GM18909 (cell line): ENCODE measurements at regions not wholly inside any gene's neighbourhood (a gene's known extent, or its start where the extent isn't known, plus 50 kb on each side); places are given as distances from the start of the nearest gene placed in this dataset.

Experiments used
- ATAC-seq: cut with Tn5 transposase; IDR thresholded peaks from one replicate; pipeline ENCODE4 v1.9.1; 2021; ENCODE audit warnings: mild to moderate bottlenecking; ENCODE audit not compliant: unreplicated experiment, poor library complexity

DNA sequence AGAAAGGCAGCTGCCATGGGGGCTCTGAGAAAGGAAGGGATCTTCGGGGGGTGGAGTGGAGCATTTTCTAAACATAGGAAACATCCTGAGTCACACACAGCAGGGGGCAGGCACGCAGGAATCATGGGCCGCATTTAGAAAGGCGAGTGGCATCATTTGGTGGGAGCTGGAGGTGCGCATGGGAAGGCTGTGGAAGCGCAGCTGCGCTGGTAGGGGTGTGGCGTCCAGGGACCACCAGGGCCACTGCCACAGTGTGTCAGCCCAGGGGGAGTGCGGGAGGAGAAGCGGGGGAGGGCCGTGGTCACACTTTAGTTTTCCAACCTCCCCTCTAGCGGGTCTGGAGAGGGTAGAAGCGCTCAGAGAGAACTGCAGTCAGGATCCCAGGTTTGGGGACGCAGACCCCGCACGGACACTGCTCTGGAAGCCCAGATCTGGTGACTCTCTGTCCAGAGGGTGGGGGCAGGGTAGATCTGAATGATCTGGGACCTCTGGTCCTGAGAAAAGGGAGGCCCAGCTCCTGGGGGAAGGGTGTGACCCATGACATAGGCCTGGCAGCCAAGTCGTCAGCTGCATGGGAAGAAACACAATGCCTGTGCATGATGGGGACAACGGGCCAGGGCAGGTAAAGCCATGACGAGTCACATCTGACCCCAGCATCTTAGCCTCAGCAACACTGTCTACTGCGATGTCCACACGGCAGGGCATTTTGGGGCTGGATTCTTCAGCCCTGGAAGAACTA is 88.0 kb upstream of the IQSEC1 start:
- ATAC-seq = no peak

DNA sequence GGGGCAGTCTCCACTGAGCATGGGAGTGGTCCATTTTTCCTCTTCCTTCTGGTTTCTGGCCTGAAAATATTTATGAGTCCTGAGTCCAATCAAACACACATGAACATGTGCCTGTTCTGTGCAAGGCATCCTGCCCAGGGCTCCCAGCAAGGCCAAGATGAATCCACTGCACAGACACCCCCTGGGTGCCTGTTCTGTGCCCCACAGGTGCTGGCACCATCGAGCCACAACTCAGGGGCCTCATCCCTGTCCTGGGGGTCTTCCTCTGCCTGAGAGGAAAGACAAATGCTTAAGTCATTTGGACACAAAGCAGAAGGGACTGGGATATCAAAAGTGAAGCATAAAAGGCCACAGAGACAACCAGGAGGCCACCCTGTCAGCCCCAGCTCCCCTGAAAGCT is 87.4 kb upstream of the IQSEC1 start:
- no peak for ATAC-seq

DNA sequence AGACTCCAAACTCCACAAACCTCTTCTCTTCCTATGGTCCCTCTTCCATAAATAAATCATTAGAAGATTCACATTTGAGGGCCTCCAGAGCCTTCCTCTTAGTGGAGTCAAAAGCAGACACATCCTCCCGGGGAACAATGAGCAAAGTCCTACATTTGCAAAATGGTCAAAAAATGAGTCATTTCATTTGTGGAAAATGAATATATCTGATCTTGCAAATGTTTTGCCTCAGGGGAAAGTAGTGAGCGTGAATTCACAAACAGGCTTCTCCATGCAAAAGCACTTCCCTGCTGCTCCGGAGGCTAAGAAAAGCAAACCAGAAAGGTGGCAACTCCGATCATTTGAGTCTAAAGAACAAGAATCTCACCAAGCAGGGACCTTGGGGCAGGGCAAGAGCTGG is 86.7 kb upstream of the IQSEC1 start:
- ATAC-seq = no peak

DNA sequence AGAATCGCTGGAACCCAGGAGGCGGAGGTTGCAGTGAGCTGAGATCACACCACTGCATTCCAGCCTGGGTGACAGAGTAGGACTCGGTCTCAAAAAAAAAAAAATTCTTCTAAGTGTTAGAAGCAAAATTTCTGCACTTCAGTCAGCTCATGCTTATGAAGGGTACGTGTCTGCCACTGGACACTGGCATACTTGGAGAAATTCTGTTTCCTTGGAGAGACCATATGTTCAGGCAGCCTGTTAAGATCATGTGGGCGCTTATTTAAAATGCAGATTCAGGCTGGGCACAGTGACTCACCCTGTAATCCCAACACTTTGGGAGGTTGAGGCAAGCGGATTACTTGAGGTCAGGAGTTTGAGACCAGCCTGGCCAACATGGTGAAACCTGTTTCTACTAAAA is 85.6 kb upstream of the IQSEC1 start:
- ATAC-seq = no peak

DNA sequence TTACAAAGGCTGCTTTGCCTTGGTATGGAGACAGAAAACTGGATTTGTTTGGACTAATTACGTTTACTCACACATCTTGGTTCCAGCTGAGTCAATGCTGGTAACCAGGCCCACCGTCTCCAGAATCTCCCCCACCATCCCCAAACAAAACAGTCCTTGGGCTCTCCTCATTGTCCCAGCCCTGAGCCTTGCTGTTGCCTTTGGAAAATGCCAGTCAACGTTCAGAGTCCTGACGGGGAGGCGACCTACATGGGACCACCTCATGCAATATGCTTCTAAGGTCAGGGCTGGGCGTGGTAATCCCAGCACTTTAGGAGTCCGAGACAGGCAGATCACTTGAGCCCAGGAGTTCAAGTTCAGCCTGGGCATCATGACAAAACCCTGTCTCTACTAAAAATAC is 85.2 kb upstream of the IQSEC1 start:
- no peak for ATAC-seq

DNA sequence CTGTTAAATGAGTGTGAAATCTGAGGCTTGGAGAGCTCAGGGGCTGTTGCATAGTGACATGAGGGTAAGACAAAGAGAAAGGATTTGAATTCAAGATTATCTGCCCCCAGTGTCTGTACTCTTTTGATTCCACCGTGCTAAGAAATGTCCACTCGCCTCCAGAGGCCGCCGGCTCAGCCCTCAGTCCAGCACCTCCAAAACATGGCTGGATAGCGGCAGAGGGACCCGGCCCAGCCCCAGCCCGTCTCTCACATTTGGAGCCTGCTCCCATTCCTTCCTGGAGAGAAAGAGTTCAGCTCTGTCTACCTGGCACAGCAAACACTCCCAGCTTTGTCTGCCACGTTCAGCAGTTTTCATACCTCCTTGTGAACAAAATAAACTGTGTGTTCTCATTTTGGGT is 84.8 kb upstream of the IQSEC1 start:
- ATAC-seq = no peak

DNA sequence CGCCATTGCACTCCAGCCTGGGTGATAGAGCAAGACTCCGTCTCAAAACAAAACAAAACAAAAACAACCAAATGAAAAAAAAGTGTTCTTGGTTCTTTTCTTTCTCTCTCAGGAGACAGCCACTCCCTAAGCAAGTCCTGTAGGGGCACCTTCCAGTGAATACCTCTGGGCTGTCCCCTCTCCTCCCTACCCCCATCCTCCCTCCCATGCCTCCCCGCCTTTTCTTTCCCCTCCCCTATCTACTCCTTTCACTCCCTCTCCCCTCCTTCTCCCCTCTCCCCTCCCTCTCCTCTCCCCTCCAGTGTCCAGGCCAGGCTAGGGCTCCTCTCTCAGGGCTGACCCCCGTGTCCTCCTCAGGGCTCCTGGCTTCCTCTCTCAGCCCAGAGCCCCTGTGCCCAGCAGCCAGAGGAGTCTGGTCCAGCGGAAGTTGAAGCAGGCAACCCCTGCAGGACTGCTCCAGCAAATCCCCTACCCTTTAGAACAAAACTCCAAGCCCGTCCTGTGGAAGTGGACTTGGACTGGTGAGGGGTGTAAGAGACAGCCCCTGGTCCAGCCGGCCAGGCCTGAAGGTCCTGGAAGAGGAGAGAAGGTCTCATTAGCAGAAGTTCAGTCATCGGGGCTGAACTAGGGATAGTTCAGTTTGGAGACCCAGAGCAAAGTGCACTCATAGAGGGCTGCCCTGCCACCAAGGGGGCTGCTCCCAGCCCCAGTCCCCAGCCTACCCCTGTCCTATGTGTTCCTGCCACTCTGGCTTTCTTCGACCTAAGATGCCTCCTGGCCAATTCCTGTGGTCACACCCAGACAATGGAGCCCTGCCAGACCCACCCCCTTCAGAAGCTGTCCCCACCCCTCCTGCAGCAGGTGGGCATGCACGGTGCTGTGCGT is 79.8 kb upstream of the IQSEC1 start:
- no peak for ATAC-seq

GRCh38 chr3:13150624-13151023 is 77.4 kb upstream of the IQSEC1 start:
- ATAC-seq = no peak

- no peak for ATAC-seq
Measured at GRCh38 chr3:13149330-13150108, 76.3 kb upstream of the IQSEC1 start.

DNA sequence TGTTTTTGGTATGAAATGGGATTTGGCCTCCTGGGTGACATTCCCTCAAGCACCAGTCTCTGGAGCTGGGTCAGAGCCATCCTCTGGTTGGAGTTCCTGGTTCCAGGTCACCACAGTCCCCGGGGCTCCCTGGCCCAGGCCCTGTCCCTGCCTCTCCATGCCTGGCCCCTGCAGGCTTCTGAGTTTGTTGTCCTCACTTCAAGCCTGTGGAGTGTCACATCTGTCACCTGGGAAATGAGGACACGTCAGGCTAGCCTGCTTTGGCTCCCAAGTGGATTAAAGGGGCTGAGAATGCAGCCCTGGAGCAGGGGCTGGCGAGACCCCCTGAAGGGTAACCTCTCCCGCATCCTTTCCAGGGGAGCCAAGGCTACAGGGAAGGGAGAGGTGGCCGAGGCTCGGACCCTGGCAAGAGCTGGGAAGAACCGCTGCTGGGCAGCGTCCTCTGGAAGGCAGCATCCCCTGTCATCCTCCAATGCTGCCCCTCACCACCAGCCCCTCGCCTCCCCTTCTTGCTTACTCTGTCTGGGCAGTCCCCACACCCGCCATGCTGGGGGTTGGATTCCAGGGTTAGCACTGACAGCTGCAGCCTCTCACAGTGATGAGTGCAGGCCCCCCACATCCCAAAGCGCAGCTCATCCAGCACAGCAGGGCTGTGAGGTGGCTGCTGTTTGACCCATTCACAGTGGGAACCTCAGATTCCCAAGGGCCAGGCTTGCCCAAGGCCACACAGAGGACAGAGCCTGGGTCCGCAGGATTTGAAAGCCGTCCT is 75.5 kb upstream of the IQSEC1 start:
- no peak for ATAC-seq

- no peak for ATAC-seq
Measured at GRCh38 chr3:13148126-13148525, 74.9 kb upstream of the IQSEC1 start.

DNA sequence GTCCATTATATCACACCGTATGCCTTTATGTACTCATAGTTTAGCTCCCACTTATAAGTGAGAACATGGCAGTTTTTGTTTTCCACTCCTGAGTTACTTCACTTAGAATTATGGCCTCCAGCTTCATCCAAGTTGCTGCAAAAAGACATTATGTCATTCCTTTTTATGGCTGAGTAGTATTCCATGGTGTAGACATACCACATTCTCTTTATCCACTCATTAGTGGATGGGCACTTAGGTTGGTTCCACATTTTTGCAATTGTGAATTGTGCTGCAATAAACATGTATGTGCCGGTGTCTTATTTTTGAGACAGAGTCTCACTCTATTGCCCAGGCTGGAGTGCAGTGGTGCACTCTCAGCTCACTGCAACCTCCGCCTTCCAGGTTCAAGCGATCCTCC is 74.1 kb upstream of the IQSEC1 start:
- no peak for ATAC-seq

DNA sequence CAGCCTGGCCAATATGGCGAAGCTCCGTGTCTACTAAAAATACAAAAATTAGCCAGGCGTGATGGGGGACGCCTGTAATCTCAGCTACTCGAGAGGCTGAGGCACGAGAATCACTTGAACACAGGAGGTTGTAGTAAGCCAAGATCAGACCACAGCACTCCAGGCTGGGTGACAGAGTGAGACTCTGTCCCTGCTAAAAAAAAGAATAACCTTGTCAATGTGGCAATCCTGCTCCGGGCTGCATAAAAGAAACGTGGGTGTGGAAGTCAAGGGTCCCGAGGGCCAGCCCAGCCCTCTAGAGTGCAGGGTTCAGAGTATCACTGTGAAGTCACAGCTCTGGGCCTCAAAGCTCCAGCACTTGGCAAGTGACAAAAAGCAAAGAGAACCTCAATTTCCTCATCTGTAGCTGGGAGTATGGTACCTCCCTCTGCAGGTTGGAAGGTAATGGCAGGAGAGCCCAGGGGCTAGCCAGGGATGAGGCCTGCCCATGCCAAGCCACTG is 73.5 kb upstream of the IQSEC1 start:
- no peak for ATAC-seq

- no peak for ATAC-seq
Measured at GRCh38 chr3:13145826-13146642, 72.8 kb upstream of the IQSEC1 start.

- ATAC-seq = no peak
Measured at GRCh38 chr3:13145131-13145825, 72.0 kb upstream of the IQSEC1 start.

DNA sequence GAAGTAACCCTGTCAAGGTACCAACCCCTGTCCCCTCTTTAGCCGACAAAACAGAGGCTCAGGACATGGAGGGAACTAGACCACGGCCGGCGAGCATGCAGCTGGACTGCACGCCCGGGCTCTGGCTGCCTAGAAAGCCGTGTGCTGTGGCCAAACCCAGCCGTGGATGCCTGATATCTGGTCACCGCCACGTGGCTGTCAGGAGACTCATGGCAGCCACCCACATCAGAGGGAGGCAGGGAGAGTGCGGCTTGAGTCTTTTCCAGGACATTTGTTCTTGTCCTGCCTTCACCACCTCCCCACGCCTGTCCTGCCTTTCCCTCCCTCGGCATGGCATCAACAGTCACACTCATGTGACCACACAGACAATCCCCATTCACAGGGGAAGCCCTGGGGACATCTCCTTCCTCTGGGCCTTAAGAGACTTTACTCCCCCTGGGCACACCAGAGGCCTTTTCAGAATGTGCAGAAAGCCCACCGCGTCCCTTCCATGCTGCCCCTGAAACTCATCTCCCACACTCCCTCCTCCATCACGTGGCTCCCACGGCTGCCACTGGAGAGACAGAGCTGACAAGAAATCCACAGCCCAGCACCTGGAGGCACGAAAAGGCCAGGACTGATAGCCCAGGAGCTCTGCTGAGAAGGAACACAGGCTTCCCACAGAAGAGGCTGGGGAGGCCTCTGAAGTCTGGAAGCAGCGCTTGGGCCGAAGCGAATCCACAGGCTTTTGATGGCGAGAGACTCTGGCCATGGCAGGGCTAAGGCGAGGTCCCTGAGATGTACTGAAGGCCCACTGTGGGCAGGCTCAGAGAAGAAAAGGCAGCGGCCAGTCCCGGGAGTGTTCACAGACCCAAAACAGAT is 71.2 kb upstream of the IQSEC1 start:
- ATAC-seq = no peak

- ATAC-seq = no peak
Measured at GRCh38 chr3:13143381-13144004, 70.3 kb upstream of the IQSEC1 start.
